HG03571 (cell line): ENCODE measurements at regions not wholly inside any gene's neighbourhood (a gene's known extent, or its start where the extent isn't known, plus 50 kb on each side); places are given as distances from the start of the nearest gene placed in this dataset.

ENCODE experiments used
- ATAC-seq: cut with Tn5 transposase; IDR thresholded peaks from one replicate; pipeline ENCODE4 v1.9.1; 2021; ENCODE audit not compliant: unreplicated experiment

DNA sequence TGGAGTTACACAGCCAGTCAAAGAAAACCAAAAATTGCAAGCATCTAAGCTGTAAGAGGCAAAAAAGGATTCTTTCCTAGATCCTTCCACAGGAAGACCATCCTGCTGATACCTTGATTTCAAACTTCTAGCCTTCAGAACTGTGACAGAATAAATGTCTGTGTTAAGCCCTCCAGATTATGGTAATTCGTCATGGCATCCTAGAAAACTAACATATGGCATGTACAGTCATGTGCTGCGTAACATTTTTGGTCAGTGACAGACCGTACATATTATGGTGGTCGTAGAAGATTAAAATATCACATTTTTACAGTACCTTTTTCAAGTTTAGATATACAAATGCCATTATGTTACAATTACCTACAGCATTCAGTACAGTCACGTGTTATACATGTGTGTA lies 660.9 kb upstream of the LMO3 start:
- no peak for ATAC-seq

DNA sequence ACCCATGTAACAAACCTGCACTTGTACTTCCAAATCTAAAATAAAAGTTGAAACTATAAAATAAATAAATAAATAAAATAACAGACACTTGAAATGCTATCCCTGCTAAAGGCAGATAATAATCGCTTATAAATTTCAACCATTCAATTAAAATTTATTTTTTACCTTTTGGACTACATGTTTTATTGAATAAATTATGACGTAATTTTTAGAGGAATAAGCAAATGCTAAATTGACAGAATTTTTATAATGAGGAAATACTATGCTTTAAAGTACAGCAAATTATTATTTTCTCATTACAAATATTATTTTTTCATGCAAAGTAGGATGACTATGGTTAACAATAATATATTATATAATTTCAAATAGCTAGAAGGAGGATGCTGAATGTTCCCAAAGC lies 658.6 kb upstream of the LMO3 start:
- no peak for ATAC-seq

DNA sequence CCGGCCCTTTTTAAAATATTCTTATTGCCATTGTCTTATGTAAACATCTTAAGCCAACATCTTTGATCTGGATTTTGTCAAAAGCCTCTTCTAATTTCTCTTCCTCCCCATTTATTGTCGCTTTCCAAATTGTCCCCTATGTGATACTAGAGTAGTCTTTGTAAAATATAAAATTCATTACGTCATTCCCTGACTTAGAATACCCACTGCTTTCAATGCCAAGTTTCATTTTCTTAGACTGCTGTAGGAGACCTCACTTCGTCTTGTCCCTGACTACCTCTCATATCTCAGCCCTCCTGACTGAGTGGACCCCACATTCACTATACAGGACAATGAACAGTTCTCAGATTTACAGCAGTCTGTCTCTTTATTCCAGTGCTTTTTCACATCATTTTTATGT lies 633.9 kb upstream of the LMO3 start:
- ATAC-seq, result no peak

DNA sequence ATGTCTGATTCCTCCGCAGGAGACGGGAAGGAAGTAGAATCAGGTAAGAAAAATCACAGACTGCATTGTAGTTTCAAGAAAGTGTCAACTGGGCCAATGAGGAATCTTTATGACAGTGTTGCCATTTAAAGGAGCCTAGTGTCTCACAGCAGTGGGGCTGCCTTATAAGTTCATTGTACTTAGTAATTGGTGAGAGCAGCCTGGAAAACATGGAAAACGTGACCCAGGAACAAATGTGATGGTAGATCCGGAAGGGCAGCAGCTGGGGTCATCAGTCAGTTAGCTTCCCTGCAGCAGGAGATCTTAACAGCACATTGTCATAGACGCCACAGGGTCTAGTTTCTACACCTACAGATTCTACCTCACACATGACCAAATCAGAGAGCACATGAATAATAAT lies 630.0 kb upstream of the LMO3 start:
- no peak for ATAC-seq

DNA sequence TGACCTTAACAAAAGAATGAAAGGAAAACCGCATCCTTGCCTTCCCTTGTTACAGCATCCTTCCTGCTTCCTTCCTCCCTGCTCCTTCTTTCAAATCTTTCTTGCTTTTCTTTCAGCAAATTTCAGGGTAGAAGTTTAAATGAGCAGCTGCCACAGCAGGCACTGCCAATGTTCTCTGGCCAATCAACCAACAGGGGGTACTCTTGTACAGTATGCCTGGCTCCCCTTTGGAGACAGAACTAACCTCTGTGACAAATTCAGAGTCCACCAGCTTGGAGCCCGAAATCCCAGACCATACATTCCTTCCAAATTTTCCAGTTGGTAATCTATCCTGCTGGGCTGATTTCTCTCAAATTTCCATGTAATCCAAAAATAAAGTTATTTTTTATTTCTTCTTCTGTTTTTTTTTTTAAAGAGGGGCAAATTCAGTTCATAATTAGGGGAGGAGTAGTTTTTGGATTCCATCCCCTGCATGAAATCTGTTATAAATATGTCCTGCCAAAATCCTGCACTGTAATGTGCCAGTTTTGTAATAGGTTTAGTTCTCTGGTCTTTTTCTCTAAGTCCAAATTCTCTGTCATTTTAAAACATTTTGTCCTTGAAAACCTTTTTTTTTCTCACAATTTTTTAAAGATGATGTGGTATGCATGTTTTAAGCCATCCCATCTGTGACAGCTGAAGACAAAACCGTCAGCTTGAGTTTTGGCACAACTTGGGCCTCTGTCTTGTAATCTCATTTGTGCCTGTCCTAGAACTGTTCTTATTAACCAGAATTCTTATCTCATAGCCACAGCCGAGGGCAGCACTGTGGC lies 610.0 kb upstream of the LMO3 start:
- ATAC-seq, result no peak

DNA sequence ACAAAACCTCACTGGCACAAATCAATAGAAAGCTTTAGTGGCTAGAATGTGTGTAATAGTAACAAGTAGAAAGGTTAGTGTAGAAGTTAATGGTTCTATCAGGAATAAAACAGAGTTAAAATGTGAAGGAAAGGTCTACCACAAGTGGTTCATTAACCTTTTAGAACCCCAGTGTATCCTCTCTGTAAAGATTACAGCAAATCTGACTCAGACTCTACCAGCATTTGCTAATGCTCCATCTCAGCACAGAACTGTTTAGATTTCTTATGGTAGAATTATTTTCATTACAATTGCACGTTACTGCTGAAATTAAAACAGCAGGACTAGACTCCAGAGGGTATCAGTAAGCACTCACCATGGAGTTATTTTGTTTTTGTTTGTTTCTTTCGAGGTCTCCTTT lies 609.0 kb upstream of the LMO3 start:
- no peak for ATAC-seq

DNA sequence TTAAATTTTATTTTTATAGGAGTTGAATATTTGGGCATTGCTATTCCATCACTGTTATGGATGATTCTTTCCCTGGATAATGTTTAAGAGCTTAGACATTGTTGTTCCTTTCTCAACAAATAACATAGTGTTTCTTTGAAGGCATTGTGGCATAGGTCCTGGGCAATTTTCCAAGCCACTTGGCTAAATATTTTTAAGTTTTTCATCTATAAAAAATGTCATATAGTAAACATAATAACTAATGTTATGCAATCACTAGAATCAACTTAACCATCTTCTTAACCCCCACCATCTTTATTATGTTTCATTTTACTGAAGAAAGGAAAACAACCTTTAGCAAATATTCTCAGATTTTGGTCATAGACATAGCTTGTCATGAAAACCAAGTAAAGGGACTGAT lies 600.6 kb upstream of the LMO3 start:
- no peak for ATAC-seq

DNA sequence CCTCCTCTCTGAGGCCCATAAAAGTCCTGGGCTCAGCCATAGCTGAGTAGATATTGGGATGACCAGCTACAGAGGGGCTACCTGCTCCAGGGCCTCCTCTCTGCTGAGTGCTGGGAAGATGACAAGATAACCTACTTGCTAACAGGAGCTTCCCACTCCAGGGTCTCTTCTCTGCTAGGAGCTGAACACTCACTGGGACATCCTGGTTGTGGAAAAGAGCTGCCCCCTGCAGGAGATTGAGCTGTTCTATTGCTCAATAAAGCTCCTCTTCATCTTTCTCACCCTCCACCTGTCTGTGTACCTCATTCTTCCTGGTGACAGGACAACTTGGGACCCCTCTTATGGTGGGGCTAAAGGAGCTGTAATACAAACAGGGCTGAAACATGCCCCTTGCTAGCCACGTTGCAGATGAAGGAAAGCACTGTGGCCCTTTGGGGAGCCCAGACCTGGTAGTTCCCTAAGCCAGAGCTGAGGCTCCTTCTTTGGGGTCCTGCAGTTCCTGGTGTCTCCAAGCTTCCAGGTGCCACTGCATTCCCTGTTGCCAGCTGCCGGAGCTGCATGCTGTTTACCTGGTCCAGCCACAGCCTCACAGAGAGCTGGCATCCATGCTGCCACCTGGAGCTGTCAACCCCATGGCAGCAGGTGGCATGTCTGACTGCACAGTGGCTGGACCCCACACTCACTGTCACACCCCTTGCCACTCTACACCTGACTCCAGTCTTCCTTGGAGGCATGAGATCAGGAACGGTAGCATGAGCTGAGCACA lies 598.5 kb upstream of the LMO3 start:
- ATAC-seq, result no peak

DNA sequence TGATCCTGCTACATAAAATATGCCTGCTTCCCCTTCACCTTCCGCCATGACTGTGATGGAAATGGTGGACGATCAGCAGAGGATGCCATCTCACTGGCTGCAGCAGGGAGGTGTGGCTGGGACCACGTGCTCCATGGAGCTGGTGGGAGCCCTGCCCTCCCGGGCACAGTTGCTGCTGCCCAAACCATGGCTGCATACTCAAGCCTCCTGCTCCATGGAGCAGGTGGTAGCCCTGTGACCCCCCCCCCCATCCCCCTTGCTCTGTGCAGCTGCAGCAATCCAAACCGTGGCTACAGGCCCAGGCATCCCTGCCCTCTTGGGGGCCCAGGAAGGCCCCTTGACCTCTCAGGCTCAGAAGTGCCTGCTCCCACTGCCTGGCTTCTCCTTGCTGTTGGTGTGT lies 597.5 kb upstream of the LMO3 start:
- no peak for ATAC-seq

DNA sequence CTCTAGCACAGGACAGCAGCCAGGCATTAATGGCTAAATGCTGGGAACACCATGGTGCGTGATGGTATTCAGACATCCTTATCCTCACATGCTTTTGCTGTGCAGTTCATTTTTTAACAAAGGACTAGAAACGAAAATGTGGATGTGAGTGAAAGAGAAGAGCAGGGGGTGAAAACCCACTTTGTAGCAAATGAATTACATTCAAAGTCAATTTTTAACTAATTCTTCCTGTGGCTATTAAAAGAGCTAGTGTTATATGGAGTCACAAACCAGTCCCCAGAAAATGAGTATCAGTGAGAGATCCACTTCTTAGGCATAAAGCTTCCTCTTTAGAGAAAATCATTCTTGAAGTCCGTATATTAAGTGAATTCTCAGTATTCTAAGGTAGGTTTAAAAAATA lies 592.0 kb upstream of the LMO3 start:
- no peak for ATAC-seq

DNA sequence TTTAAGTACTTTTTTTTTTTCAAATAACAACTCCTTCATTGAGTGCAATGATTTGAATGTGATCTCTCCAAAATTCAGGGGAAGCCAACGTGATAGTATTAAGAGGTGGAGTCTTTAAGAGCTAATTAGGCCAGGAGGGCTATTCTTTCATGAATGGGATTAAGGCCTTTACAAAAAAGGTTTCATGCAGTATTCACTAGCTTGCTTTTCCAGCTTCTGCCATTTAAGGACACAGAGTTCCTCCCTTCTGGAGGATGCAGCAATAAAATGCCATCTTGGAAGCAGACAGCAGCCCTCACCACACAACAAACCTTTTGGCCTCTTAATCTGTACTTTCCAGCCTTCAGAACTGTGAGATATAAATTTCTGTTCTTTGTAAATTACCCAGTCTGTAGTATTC lies 586.8 kb upstream of the LMO3 start:
- ATAC-seq, result no peak

DNA sequence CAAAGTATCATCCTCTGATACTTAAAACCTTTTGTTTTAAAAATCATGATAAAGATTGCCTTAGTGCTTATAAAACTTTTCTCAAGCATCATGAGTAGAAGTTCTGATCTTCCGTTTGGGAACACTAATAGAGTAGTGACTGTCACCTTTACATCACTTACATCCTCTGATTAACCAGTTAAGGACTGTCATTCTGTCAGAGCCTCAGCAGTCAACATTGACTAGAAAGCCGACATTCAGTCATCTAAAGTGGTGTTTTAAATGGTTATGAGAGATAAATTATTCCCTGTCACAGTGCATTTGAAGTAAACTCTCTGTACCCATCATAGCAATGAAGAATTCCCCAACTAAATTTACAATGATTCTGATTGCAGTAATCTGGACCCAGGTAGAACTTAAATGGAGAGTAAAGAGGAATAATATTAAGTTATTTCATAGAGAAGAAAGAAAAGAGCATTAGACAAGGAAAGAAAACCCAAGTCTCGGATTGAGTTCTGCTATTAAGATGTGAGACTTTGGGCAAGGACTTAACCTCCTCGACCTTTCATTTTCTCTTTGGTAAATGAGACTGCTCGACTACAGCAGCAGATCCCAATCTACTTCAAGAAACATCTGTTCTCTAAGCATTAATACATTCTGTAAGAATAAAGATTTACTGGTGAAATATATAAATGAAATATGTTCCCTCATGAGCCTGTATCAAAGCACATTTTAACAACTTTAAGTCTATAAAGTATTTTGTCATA lies 563.9 kb upstream of the LMO3 start:
- no peak for ATAC-seq

DNA sequence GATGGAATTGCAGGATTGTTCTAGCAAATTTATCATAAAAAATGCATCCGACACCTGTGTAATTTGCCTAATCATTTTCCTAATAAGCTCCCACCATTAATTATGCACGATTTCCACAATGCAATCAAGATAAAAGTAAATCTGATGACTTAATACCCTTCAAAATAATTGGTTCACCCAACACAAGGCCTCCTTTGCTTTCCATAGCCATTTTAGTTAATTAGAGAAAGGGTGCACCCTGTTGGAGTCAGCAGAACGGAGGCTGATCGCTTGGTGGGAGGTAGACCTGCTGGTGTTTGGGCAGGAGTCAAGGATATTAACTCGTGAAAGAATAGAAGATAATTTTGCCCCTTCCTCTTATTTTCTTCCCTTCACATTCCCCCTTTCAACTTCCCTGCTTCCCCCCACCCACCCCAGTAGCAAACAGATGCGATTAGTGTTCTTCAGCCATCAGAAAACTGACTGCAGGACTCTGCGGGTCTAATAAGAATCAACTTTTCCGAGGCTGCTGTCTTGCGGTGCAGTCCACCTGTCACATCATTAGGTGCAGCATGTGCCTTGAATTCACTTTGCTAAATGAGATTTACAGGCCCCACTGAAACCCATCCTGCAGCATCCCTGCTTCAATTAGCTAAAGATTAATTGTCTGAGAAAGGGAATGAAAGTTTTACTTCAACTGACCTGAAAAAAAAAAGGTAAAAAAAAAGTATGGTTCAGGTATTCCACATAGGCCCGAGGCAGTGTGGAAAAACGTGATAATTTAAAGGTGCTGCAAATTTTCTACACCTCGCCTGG lies 553.7 kb upstream of the LMO3 start:
- ATAC-seq, result no peak

DNA sequence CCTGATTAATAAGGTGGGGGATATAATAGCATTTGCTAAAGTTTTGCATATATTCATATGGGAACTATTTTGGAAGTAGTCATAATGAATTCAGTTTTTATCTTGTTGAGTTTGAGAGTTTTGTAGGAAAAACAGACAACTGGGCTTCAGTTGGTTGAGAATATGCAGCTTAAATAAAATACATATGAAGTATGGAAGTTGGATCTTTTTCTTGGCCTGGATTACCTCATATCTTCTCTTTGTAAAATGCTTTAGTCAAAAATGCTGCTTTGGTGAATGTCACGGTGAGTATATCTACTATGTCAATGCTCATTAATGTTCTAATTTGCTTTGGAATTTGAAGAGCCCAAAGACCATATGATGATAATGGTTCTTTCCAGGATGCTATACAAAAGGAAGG lies 552.2 kb upstream of the LMO3 start:
- no peak for ATAC-seq

DNA sequence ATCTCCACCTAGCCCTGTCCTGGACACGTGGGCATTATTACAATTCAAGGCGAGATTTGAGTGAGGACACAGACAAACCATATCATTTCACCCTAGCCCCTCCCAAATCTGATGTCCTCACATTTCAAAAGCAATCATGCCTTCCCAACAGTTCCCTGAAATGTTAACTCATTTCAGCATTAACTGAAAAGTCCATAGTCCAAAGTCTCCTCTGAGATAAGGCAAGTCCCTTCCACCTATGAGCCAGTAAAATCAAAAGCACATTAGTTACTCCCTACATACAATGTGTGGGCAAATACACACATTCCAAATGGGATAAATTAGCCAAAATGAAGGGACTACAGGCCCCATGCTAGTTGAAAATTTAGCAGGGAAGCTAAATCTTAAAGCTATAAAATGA lies 546.0 kb upstream of the LMO3 start:
- ATAC-seq, result no peak

DNA sequence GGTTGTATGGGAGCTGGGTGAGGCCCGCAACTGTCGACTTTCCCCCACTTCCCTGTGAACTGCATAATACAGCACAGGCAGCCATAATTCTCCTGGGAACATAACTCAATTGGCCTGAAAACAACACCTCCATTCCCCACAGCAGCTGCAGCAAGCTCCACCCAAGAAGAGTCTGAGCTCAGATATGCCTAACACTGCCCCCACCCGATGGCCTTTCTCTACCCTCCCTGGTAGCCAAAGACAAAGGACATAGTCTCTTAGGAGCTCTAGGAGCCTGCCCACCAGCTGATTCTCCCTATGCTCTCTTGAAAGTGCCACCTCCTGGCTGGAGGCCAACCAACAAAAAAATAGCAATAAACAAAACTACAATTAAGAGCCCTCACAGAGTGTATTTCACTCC lies 542.7 kb upstream of the LMO3 start:
- ATAC-seq, result no peak

DNA sequence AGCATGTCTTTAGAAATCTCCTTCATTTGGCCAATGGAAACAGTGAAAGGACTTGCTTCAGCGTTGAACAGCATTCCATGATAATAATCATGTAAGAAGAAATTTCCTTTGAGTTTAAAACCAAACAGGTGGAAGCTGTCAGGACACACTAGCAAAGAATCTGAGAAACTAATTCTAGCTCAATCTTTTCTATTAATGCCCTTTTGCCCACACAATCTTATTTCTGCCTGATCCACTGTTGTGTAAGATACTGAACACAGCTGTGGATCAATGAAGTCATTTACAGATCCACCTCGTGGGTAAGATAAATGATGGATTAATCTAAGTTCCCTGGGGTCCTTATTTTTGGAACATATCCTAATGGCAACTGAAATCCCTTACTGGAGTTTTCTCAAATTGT lies 536.9 kb upstream of the LMO3 start:
- ATAC-seq, result no peak

DNA sequence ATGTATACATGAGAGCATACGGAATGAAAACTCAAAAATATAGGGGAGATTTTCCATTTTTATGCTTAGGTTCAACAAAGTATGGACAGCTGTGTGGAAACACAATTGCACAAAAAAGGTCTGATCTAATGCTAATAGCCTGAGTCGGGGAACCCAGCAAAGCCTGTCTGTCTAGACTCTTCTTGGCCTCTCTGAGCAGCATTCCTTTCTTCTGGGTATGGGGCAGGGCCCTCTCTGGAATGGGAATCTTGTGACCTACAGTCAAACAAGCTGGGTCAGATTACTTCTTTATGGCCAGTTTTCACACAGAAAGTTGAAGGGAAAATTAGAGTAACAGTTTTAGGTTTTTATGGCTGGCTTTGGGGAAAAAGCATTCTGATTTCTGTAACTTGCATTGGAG lies 534.0 kb upstream of the LMO3 start:
- no peak for ATAC-seq

DNA sequence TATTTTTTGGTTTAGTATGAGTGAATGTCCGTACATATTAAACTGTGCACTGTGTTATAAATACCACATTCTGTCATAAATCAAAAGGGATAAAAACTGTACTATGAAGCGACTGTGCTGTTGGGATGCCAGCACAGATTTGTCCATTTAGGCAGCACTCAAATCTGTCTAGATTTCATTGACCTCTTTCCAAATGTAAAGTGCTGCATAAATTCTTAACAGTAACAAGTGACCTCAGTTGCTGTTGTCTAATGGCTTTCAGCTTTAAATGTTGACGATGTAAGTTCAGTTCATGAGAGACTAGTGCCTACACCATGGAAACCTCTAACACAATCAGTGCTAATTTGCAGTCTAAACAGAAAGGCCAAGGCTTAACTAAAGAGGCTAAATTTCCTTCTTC lies 531.4 kb upstream of the LMO3 start:
- ATAC-seq, result no peak

DNA sequence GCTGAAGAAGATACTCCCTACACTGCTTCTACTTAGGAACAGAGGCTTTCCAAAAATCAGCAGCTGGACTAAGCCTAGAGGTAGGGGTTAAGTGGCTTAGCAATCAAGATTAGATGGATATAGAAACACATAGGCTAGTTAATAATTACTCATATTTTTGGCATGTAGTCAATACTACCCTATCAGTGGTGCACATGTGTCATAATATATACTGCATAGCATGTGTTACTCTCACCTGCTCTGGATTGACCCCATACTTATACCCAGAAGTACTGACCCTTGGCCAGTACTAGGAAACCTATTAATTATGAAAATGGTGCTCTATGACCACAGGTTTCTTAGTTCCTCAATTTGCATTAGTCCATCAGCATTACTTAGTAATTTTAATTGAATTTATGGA lies 528.4 kb upstream of the LMO3 start:
- ATAC-seq, result no peak

DNA sequence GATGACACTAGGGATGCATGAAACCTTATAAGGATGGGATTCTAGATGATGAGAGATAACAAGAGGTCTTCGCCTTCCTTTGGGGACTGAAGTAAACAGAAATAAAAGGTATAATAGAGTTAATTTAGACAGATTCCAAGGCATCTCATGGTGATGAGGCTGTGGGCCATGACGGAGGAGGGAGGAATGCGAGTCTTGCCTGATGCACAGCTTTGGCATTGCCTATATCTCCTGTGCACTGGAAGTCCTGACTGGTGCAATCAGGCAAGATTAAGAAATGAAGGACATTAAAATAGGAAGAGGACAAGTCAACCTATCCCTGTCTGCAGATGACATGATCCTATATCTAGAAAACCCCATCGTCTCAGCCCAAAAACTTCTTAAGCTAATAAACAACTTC lies 526.4 kb upstream of the LMO3 start:
- no peak for ATAC-seq
